Ishikawa (cell line): ENCODE measurements at regions not wholly inside any gene's neighbourhood (a gene's known extent, or its start where the extent isn't known, plus 50 kb on each side); places are given as distances from the start of the nearest gene placed in this dataset.

Experiments used
- CEBPB ChIP-seq: IDR thresholded peaks from 2 replicates; pipeline ENCODE4 v1.6.1; 2012
- CREB1 ChIP-seq: IDR thresholded peaks from 2 replicates; pipeline ENCODE4 v1.6.1; 2012; ENCODE audit warnings: low read depth
- FOXM1 ChIP-seq: IDR thresholded peaks from 2 replicates; pipeline ENCODE4 v1.6.1; 2012; ENCODE audit warnings: low read depth, borderline replicate concordance
- MAX ChIP-seq: IDR thresholded peaks from 2 replicates; pipeline ENCODE4 v1.6.1; 2012
- TCF12 ChIP-seq: IDR thresholded peaks from 2 replicates; pipeline ENCODE4 v1.6.1; 2012; ENCODE audit warnings: low read depth
- TEAD4 ChIP-seq: IDR thresholded peaks from 2 replicates; pipeline ENCODE4 v1.6.1; 2012

GRCh38 chr3:5072100-5072816, 49.8 kb upstream of the ARL8B start:
- TF ChIP-seq FOXM1 (no peak), MAX (no peak), TCF12 (no peak), TEAD4 (no peak), CREB1 (no peak), CEBPB (no peak)
